Esophagus (tissue), 2 donors: ENCODE measurements at regions not wholly inside any gene's neighbourhood (a gene's known extent, or its start where the extent isn't known, plus 50 kb on each side); places are given as distances from the start of the nearest gene placed in this dataset.

Experiments used
- H3K27ac ChIP-seq, 2 donors: one replicate each; pipeline ENCODE4 v1.5.1; 2013; ENCODE audit warnings: low read depth in 2 of 2, mild to moderate bottlenecking in 2 of 2, inconsistent platforms in 1 of 2, low read length in 1 of 2, moderate library complexity in 1 of 2
- H3K27me3 ChIP-seq, 2 donors: one replicate each; pipeline ENCODE4 v1.6.1; 2013; ENCODE audit warnings: low read length in 2 of 2, control low read depth in 1 of 2, mild to moderate bottlenecking in 1 of 2; ENCODE audit not compliant: insufficient read depth in 2 of 2, control insufficient read depth in 1 of 2
- H3K36me3 ChIP-seq, 2 donors: one replicate each; pipeline ENCODE4 v1.6.1; 2013; ENCODE audit warnings: low read length in 1 of 2; ENCODE audit not compliant: control insufficient read depth in 2 of 2, insufficient read depth in 2 of 2
- H3K4me1 ChIP-seq, 2 donors: one replicate each; pipeline ENCODE4 v1.6.1; 2013; ENCODE audit warnings: low read length in 1 of 2; ENCODE audit not compliant: control insufficient read depth in 2 of 2, insufficient read depth in 2 of 2
- H3K4me3 ChIP-seq, 2 donors: one replicate each; pipeline ENCODE4 v1.5.1; 2013; ENCODE audit warnings: low read length in 2 of 2, mild to moderate bottlenecking in 2 of 2, low read depth in 1 of 2, moderate library complexity in 1 of 2
- H3K9me3 ChIP-seq, 2 donors: one replicate each; pipeline ENCODE4 v1.6.1; 2013; ENCODE audit warnings: mild to moderate bottlenecking in 2 of 2, low read depth in 1 of 2, low read length in 1 of 2, moderate library complexity in 1 of 2; ENCODE audit not compliant: control insufficient read depth in 2 of 2, insufficient read depth in 1 of 2
- WGBS, 2 donors: extraction: QIAGEN DNeasy Blood & Tissue Kit; methylation state at CpG; one replicate each; pipeline ENCODE4 v1.1.7; 2013; 5-methylcytosine and 5-hydroxymethylcytosine counted together
- donor health status: healthy with polysubstance abuse.
- donor health status: Bipolar disorder and iron deficiency.

- WGBS, 2 donors = 92 to 93% methylated on average over 18 of the region's 18 CpGs
Observed at GRCh38 chr4:164197556-164197955, 556.4 kb upstream of the SMIM31 start.

GRCh38 chr4:164203476-164203875 is 550.5 kb upstream of the SMIM31 start:
- Histone ChIP-seq H3K36me3 (no peaks in the 10 kb centered on the region), H3K9me3 (no peaks in the 10 kb centered on the region), H3K27ac (no peak overlapping the region), H3K27me3 (no peaks in the 10 kb centered on the region), H3K4me3 (no peak overlapping the region), H3K4me1 (no peaks in the 10 kb centered on the region)
- WGBS, 2 donors = 68 to 76% methylated on average over 4 of the region's 4 CpGs

More at GRCh38 chr4:164197556-164197955, 556.4 kb upstream of the SMIM31 start:
- Histone ChIP-seq H3K27ac (no peak overlapping the region), H3K4me1 (no peaks in the 10 kb centered on the region), H3K4me3 (no peak overlapping the region), H3K27me3 (no peaks in the 10 kb centered on the region), H3K36me3 (no peaks in the 10 kb centered on the region), H3K9me3 (no peaks in the 10 kb centered on the region)

- Histone ChIP-seq H3K27me3 (no peaks in the 10 kb centered on the region), H3K4me3 (no peak overlapping the region), H3K36me3 (no peaks in the 10 kb centered on the region), H3K27ac (no peak overlapping the region), H3K4me1 (no peaks in the 10 kb centered on the region), H3K9me3 (no peaks in the 10 kb centered on the region)
Observed at GRCh38 chr4:164204434-164204833, 549.5 kb upstream of the SMIM31 start.

- WGBS, 2 donors = 76 to 86% methylated on average over 5 of the region's 5 CpGs
- H3K4me1 ChIP-seq = no peaks in the 10 kb centered on the region
- no peaks in the 10 kb centered on the region for H3K27me3 ChIP-seq
- no peaks in the 10 kb centered on the region for H3K36me3 ChIP-seq
- no peak overlapping the region for H3K4me3 ChIP-seq
- H3K27ac ChIP-seq = no peak overlapping the region
- no peaks in the 10 kb centered on the region for H3K9me3 ChIP-seq
Observed at GRCh38 chr4:164207460-164207859, 546.5 kb upstream of the SMIM31 start.

GRCh38 chr4:164210377-164210776 is 543.6 kb upstream of the SMIM31 start:
- H3K4me1 ChIP-seq = no peaks in the 10 kb centered on the region
- no peak overlapping the region for H3K27ac ChIP-seq
- H3K36me3 ChIP-seq = no peaks in the 10 kb centered on the region
- no peaks in the 10 kb centered on the region for H3K27me3 ChIP-seq
- 46 to 47% methylated on average over 1 of the region's 1 CpG for WGBS, 2 donors
- H3K4me3 ChIP-seq = no peak overlapping the region
- H3K9me3 ChIP-seq = no peaks in the 10 kb centered on the region

- Histone ChIP-seq H3K27me3 (no peaks in the 10 kb centered on the region), H3K4me1 (no peaks in the 10 kb centered on the region), H3K27ac (no peak overlapping the region), H3K4me3 (no peak overlapping the region), H3K9me3 (no peaks in the 10 kb centered on the region), H3K36me3 (no peaks in the 10 kb centered on the region)
- WGBS, 2 donors = 79 to 85% methylated on average over 1 of the region's 1 CpG
Observed at GRCh38 chr4:164212134-164212533, 541.8 kb upstream of the SMIM31 start.

- no peaks in the 10 kb centered on the region for H3K9me3 ChIP-seq
- no peaks in the 10 kb centered on the region for H3K4me1 ChIP-seq
- H3K27me3 ChIP-seq = no peaks in the 10 kb centered on the region
- no peak overlapping the region for H3K4me3 ChIP-seq
- no peak overlapping the region for H3K27ac ChIP-seq
- H3K36me3 ChIP-seq = no peaks in the 10 kb centered on the region
- WGBS, 2 donors = 52 to 54% methylated on average over 2 of the region's 2 CpGs
Observed at GRCh38 chr4:164212714-164213113, 541.2 kb upstream of the SMIM31 start.

- WGBS, 2 donors = 75 to 77% methylated on average over 13 of the region's 13 CpGs
- Histone ChIP-seq H3K4me1 (no peaks in the 10 kb centered on the region), H3K27ac (no peak overlapping the region), H3K36me3 (no peaks in the 10 kb centered on the region), H3K4me3 (no peak overlapping the region), H3K27me3 (no peaks in the 10 kb centered on the region), H3K9me3 (no peaks in the 10 kb centered on the region)
Observed at GRCh38 chr4:164215113-164215741, 538.7 kb upstream of the SMIM31 start.

GRCh38 chr4:164221631-164222030 is 532.3 kb upstream of the SMIM31 start:
- H3K27ac ChIP-seq = no peak overlapping the region
- no peaks in the 10 kb centered on the region for H3K27me3 ChIP-seq
- WGBS, 2 donors = 57 to 77% methylated on average over 1 of the region's 1 CpG
- H3K4me1 ChIP-seq = no peaks in the 10 kb centered on the region
- no peak overlapping the region for H3K4me3 ChIP-seq
- no peaks in the 10 kb centered on the region for H3K9me3 ChIP-seq
- H3K36me3 ChIP-seq = no peaks in the 10 kb centered on the region

- Histone ChIP-seq H3K27me3 (no peaks in the 10 kb centered on the region), H3K36me3 (no peaks in the 10 kb centered on the region), H3K4me3 (no peak overlapping the region), H3K4me1 (no peaks in the 10 kb centered on the region), H3K27ac (no peak overlapping the region), H3K9me3 (no peaks in the 10 kb centered on the region)
Observed at GRCh38 chr4:164224871-164225270, 529.1 kb upstream of the SMIM31 start.
